ENCODE measurements at regions not wholly inside any gene's neighbourhood (a gene's known extent, or its start where the extent isn't known, plus 50 kb on each side); places are given as distances from the start of the nearest gene placed in this dataset.

- DNase-seq (ENCODE audit: low read depth) = no peak
These were observed 957.1 kb upstream of the RBFOX1 start for GRCh38 chr16:6375465-6376075.

GRCh38 chr16:6374821-6375220 lies 957.8 kb upstream of the RBFOX1 start:
- DNase-seq (ENCODE audit: low read depth) = no peak

DNA sequence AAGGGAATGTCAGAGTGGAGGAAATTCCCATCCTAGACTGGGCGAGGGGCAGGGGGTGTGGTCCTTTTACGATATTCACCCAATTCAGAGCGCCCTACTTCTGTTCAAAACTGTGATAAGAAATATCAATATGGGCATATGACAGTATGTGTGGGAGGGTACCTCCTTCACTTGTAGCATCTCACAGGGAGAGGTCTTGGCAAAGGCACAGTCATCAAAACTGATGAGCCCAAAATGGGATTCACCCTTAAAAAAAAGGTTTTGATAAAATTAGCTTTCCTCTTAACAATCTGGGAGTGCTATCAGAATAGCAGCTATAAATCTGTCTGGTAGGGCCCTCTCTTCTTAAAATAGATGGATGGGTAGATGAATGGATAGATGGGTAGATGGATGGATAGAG lies 967.8 kb upstream of the RBFOX1 start:
- DNase-seq (ENCODE audit: low read depth) = no peak

DNA sequence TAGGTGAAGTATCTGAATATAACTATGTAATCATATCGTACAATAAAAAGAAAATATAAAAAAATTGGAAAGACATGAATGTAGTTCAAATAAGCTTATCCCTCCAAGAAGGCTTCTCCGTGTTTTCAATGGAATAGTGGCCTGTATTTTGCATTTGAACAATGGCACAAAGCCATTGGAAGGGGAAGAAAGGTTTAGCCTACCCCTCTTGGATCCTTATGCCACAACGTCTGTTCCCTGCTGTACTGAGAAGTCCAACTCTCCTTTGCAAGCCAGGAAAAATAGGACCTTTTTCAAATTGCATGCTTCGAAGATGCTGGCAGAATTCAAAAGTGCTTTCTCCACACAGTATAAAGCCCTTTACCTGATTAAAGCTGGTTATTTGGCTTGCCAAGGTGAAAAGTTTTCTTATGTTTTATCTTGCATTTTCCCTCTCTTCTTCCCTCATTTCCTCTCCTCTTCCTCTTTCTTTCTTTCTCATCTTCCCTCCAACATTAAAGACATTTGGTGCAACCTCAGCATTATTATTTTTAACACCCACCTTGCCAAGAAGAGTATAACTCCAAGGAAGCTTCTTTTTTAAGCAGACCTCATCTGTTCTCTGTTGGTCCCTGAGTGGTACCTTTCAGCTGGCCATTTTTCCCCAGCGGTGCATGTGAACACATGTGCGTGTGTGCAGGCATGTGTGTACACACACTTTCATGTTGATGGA lies 968.6 kb upstream of the RBFOX1 start:
- no peak for DNase-seq (ENCODE audit: low read depth)

- DNase-seq (ENCODE audit: low read depth) = no peak
These were observed 969.2 kb upstream of the RBFOX1 start for GRCh38 chr16:6363396-6363795.

GRCh38 chr16:6362321-6362720 lies 970.3 kb upstream of the RBFOX1 start:
- no peak for DNase-seq (ENCODE audit: low read depth)

DNA sequence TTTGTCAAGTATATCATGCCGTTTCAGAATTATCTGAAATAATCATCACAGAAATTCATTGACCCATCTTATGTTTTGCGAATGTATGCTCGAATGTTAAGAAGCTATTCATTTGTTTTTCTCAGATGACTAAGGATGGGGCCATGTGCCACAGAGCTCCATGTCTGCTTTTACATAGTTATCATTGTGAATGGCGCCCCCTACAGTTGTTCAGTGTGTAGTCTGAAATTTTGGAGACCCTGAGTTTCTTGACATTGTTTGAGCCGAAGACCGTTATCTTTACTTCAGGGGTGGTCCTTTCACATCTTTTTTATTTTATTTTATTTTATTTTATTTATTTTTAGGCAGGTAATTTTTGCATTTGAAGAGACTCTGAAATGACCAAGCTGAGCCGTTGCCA lies 972.0 kb upstream of the RBFOX1 start:
- DNase-seq (ENCODE audit: low read depth) = no peak

DNA sequence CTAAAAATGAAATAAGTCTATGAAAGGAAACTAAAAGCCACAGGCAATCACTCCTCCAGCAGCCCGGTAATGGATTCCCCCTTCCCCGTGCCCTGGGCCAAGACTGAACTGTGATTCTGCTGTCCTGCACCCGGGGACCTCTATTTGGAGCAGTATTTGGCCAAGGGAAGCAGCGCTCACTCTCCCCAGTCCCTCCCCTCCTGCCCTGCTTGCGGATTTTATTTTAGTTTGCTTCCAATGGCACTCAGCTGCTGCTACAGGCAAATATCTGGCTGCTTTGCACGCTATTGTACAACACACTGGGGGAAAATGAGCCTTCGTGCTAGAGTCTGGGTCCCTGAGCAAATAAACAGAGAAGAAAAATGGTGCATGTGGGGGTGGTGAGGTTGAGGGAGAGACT lies 975.7 kb upstream of the RBFOX1 start:
- DNase-seq (ENCODE audit: low read depth) = no peak

DNA sequence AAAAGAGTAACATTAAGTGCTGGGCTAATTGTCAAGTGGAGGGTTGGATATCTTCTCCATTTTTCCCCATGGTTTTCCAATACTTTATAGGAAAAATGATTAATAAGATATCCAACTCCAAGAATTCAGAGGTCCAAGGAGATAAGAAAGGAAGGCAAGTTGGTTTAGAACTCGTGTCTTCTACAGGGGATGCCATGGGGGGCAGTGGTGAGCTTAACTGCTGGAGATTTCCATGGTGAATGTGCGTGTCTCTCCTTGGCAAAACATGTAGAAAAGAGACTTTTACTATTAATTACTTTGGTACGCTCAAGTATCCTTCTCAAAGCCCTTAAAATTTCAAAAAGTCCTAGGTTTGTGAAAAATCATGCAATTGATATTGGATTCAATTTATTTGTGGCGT lies 982.9 kb upstream of the RBFOX1 start:
- DNase-seq (ENCODE audit: low read depth) = no peak

DNA sequence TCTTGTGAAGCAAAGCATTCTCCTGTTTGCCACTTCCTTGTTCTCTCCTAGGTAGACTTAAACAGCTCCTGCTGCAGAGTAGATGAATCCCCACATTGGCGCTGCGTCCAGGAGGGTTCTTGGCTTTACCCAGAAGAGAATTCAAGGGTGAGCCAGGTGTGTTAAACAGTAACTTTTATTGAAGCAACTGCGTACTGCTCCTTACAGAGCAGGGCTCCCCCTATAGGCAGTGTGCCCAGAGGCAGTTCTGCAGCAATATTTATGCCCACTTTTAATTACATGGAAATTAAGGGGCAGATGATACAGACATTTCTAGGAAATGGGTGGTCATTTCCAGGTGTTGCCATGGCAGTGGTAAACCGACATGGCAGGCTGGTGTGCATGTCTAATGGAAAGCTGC lies 987.6 kb upstream of the RBFOX1 start:
- DNase-seq (ENCODE audit: low read depth) = no peak

- no peak for DNase-seq (ENCODE audit: low read depth)
These were observed 989.5 kb upstream of the RBFOX1 start for GRCh38 chr16:6343157-6343556.

DNA sequence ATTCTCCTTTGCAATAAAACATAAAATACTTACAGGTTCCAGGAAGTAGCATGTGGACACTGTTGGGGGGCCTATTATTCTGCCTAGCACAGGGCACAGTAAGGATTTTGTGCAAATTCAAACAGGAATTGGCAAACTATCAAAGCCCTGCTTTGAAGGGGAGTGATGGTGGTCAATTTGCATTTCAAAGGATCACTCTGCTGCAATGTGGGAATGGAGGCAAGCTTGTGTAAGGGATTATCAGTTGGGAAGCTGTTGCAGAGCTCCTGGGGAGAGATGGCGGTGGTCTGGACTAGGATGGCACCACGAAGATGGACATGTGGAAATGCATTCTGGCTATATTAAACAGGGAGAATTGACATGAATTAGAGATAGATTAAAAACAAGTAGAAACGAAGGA lies 990.7 kb upstream of the RBFOX1 start:
- no peak for DNase-seq (ENCODE audit: low read depth)

DNA sequence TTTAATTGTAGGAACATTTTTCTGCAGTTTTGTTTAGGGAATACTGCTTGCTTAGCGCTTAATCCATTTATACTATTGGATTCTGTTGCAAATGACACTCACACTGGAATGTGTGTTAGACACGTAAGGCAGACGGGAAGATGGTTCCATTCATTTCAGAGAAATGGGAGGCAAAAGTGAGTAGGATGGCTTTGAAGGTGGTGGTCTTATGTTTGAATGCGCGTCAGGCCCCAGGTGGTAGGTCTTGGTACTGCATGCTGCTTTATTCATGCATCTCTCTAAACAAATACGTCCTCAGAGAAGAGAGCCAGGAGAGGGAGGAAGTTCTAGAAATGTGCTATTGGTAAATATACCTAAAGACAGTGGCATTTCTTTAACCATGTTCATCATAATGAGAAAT lies 997.6 kb upstream of the RBFOX1 start:
- no peak for DNase-seq (ENCODE audit: low read depth)

GRCh38 chr16:6331770-6332169 lies 1000.9 kb upstream of the RBFOX1 start:
- DNase-seq (ENCODE audit: low read depth) = no peak

- DNase-seq (ENCODE audit: low read depth) = no peak
These were observed 1014.7 kb upstream of the RBFOX1 start for GRCh38 chr16:6317934-6318333.

GRCh38 chr16:6309271-6309670 lies 1023.4 kb upstream of the RBFOX1 start:
- DNase-seq (ENCODE audit: low read depth) = no peak

GRCh38 chr16:6308176-6308575 lies 1024.5 kb upstream of the RBFOX1 start:
- no peak for DNase-seq (ENCODE audit: low read depth)

- no peak for DNase-seq (ENCODE audit: low read depth)
These were observed 1032.1 kb upstream of the RBFOX1 start for GRCh38 chr16:6300523-6300922.

- no peak for DNase-seq (ENCODE audit: low read depth)
These were observed 1034.8 kb upstream of the RBFOX1 start for GRCh38 chr16:6297666-6298410.

- no peak for DNase-seq (ENCODE audit: low read depth)
These were observed 1046.5 kb upstream of the RBFOX1 start for GRCh38 chr16:6286176-6286575.

DNA sequence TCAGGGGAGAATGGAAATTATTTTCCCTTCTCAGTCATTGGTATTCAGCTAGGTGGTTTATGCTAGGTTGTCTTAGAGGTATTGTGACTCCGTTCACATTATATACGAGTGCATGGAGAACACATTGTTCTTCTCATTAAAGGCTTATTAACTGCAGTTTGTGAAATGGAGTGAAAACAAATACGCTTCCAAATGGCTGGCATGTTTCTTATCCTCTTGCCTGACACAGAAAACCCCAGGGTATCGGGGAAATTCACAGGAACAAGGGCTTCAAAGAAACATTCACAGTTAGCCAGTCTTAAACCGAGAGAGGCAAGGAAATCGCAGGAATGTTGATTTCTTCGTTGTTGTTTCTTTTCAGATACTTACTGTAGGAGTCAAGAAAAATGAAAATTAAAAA lies 1047.9 kb upstream of the RBFOX1 start:
- no peak for DNase-seq (ENCODE audit: low read depth)

DNA sequence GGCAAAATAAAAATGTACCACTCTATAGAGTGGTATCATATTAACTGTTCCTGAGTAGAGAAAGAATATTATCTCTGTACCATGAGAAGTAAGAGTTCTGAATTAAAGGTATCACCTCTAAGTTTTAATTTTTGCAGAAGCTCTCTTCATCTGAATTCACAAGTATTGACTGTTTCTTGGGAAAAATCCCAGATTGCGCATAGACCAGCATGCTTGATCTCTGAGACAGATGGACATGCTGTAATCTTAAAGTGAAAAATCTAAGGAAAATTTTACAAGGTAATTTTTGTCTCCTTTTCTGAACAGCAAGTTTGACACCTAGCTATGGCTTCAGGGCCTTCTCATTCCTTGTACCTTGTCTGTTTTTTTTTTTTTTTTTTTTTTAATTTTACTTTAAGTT lies 1050.7 kb upstream of the RBFOX1 start:
- no peak for DNase-seq (ENCODE audit: low read depth)

- DNase-seq (ENCODE audit: low read depth) = no peak
These were observed 1051.4 kb upstream of the RBFOX1 start for GRCh38 chr16:6281274-6281673.

All from non-pigmented ciliary epithelial cell (primary cell).